Stimulated activated CD4-positive, alpha-beta T cell treated with anti-CD3 and anti-CD28 coated beads, TNF-alpha, amount 100 ng/mL, for 1 hour (primary cell): ENCODE measurements at regions not wholly inside any gene's neighbourhood (a gene's known extent, or its start where the extent isn't known, plus 50 kb on each side); places are given as distances from the start of the nearest gene placed in this dataset.
"Not testable (repeated sequence)": the region's sequence is repeated elsewhere in the genome, so short reads cannot be mapped to it uniquely, and the experiment has no call there.

Source experiments
- DNase-seq, 3 donors: peaks; one replicate each; pipeline ENCODE4 v3.0.0-alpha.2; 2020; ENCODE audit warnings: low read depth in 3 of 3, low spot score in 1 of 3

DNA sequence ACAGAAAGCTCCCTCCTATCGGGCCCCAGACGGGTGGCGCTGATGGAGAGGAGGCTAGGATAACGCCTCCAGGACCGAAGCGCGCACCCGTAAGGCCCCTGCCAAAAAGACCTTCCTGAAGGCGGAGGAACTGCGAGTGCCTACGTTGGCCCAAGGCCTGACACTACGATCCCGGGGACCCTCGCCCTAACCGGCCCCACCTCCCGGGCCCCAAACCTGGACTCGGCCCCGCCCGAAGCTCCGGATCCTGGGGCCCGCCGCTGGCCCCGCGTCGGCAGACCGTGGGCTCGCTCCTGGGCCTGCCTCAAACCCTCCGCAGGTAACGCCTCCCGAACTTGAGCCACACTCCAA is 53.6 kb upstream of the ROPN1B start:
- DNase-seq: not testable (repeated sequence)

DNA sequence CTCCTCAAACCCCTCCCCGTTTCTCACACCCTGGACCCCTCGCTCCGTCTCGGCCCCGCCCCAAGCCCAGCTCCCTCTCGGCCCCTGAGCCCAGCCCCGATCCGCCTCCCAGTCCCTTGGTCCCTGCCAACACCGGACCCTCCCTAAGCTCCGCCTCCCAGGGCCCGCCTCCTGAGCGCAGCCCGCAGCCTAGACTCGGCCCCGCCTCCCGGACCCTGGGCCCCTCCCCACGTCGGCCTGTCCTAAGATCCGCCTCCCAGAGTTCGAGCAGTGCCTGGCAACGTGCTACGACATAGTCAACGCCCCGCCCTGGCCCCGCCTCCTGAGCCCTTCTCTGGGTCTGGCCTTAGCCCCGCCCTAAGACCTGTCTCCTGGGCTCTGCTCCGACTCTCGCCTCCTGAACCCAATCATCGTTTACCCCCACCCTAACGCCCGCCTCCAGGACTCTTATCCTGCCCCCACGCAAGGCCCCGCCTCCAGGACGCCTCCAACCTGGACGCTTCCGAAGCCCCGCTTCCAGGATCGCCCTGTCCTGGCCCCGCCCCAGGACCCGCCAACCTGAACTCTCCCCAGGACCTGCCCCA is 53.1 kb upstream of the ROPN1B start:
- DNase-seq: peak; percentile 97 to 98 (median 98)

DNA sequence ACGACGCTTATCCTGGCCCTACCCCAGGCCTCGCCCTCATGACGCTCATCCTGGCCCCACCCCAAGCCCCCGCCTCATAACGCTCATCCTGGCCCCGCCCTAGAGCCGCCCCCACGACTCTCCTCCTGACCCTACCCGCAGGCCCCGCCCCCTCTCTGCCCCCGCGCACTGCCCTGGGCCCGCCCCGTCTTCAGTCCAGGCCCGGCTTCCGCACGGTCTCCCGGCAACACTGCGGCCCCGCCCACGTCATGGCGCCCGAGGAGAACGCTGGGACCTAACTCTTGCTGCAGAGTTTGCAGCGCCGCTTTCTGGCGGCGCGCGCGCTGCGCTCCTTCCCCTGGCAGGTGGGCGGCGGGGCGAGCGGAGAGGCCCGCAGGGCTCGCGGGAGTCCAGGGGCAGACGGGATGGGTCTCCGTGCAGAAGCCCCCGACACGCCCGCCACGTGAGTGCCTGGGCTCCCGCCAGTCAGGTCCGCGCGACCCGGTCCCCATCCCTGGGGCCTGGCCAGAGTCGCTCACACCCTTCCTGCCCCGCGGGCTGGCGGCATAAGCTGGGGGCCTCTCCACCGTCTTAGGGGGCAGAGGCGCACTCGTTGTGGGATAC is 52.5 kb upstream of the ROPN1B start:
- peak; percentile 90 to 91 (median 91) for DNase-seq

DNA sequence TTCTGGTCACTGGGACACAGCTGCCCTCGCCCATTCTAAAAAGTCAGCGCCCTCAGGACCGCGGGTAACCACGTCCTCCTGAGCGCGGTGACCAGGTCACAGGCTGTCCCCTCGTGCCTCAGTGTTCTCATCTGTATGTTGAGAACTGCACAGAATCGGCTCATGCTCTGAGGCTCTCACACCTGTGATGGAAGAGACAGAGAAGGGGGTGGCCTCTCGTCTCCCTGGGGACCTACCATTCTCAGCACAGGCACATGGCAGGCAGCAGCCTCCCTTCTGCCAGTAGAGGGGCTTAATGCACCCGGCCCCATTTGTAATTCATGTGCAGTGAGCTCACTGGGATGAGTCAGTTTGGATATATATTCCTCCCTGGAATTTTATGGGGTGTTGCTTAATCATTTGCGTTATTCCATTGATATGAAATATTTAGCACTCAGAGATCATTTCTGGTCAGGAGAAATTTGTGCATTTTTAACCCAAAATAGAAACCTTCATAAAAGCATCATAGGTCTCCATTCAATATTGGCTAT is 51.9 kb upstream of the ROPN1B start:
- DNase-seq: peak in 1 of 3 donors; percentile 9

DNA sequence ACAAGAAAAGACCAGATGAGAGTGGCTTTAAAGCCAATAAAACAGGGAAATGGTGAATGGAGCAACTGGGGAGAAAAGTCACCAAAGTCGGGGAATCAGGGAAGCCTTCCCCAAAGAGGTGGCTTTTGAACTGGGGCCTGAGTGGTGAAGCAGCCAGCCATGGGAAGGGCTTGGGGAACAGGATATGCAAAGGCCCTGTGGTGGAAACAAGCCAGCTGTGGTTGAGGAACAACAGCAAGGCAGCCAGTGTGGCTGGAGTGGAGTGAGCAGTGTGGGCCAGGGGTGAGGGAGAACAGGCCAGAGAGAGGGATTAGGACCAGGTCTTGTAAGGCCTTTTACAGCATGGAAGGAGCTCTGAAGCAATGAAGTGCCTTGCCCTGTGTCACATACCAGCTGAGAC is 51.0 kb upstream of the ROPN1B start:
- DNase-seq: not testable (repeated sequence)

DNA sequence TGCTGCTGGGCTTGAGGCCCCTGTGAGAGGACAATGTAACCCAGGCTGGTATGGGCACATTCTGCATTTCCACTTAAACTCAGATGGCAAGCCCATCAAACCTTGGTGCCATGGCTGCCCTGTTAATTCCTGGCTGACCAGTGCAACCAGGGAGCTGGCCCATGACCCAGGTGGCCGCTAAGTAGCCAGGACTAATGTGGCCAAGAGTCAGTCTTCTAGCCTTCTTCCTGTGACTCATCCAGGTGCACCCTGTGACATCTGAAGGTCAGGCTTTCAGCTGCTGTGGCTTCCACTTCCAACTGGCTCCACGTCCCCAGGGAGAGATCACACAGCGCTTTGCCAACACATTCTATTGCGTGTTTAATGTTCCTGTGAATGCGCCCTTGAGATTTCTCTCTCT is 50.5 kb upstream of the ROPN1B start:
- not testable (repeated sequence) for DNase-seq

DNA sequence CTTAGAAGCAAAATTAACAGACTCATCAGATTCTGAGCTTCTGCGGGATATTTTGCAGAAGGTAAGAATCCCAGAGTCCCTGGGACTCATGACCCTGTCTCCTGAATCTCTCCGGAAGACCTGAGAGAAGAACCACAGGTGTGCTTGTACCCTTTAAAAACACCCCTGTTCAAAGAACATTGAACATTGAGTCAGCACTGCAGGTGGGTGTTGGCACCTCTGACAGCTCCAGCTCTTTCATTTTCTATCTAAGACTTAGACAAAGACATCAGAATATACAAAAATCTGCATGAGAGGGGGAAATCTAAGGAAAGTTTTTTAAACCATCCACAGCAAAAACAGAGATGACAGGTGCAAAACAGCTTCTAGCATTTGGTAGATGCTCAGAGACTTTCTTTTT is 50.1 kb upstream of the ROPN1B start:
- DNase-seq: not testable (repeated sequence)
